ENCODE measurements at regions not wholly inside any gene's neighbourhood (a gene's known extent, or its start where the extent isn't known, plus 50 kb on each side); places are given as distances from the start of the nearest gene placed in this dataset.
"Not testable (repeated sequence)": the region's sequence is repeated elsewhere in the genome, so short reads cannot be mapped to it uniquely, and the experiment has no call there.

DNA sequence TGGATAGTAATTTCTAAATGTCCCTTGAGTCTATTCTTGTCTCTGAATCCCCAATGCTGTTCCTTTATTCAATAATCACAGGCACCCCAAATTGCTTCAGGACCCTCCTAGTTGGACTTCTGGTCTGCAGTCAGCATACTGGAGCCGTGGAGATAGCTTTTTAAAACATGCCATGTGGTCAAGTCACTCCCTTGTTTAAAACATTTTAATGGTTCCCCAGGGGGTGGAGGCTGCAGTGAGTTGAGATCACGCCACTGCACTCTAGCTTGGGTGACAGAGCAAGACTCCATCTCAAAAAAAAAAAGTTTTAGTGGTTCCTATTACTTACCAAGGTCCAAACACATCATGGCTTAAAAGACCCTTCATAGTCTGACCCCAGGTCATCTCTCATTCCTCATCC, 220.3 kb downstream of the ADAMTS15 start:
- Mint-ChIP-seq H3K36me3 (no peaks in the 10 kb centered on the region), H3K4me1 (no peaks in the 10 kb centered on the region), H3K9me3 (no peaks in the 10 kb centered on the region), H3K4me3 (no peak overlapping the region), H3K27ac (no peak overlapping the region), H3K27me3 (peaks cover 3% of the 10 kb centered on the region)
- no peak for DNase-seq
- CTCF ChIA-PET, result interaction anchor here (0.6 kb wide), 1 partner anchor 51 kb away, joined by 3 read pairs; no protein-coding TSS in a partner anchor

- H3K27ac Mint-ChIP-seq, result no peak overlapping the region
- DNase-seq, result no peak
- no peaks in the 10 kb centered on the region for H3K36me3 Mint-ChIP-seq
- no peaks in the 10 kb centered on the region for H3K9me3 Mint-ChIP-seq
- no peak overlapping the region for H3K4me3 Mint-ChIP-seq
- CTCF ChIA-PET, result no interaction called here
- no peaks in the 10 kb centered on the region for H3K4me1 Mint-ChIP-seq
- H3K27me3 Mint-ChIP-seq, result peaks cover 4% of the 10 kb centered on the region
Measured at GRCh38 chr11:130670200-130670599, 221.8 kb downstream of the ADAMTS15 start.

- Mint-ChIP-seq H3K4me3 (no peak overlapping the region), H3K27ac (no peak overlapping the region), H3K36me3 (no peaks in the 10 kb centered on the region), H3K9me3 (no peaks in the 10 kb centered on the region), H3K27me3 (peaks cover 8% of the 10 kb centered on the region), H3K4me1 (no peaks in the 10 kb centered on the region)
- no peak for DNase-seq
- CTCF ChIA-PET, result no interaction called here
Measured at GRCh38 chr11:130671801-130672700, 223.6 kb downstream of the ADAMTS15 start.

DNA sequence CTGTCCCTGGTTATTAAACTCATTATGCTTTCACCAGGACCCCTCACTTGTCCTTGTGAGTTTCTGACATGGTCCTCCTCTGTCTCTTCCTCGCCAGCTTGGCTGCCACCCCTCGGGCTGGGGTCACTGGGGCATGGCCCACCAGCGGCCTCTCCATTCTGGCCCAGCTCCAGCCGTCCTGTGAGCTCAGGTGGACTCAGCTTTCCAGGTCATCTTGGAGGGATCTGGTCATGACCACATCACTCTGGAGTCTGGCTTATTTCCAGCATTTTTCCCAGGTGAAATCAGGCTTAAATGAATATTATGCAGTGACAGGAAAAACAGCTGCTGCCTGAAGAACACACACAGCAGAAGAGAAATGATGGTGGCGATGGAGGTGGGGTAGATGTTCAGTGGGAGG, 224.5 kb downstream of the ADAMTS15 start:
- Mint-ChIP-seq H3K27ac (no peak overlapping the region), H3K4me1 (no peaks in the 10 kb centered on the region), H3K4me3 (no peak overlapping the region), H3K36me3 (no peaks in the 10 kb centered on the region), H3K27me3 (peaks cover 8% of the 10 kb centered on the region), H3K9me3 (no peaks in the 10 kb centered on the region)
- DNase-seq, result no peak
- CTCF ChIA-PET, result no interaction called here

GRCh38 chr11:130673698-130674097, 225.3 kb downstream of the ADAMTS15 start:
- DNase-seq, result no peak
- H3K36me3 Mint-ChIP-seq, result no peaks in the 10 kb centered on the region
- H3K27ac Mint-ChIP-seq, result no peak overlapping the region
- H3K27me3 Mint-ChIP-seq, result peaks cover 8% of the 10 kb centered on the region
- CTCF ChIA-PET, result no interaction called here
- H3K9me3 Mint-ChIP-seq, result peaks cover 1% of the 10 kb centered on the region
- H3K4me1 Mint-ChIP-seq, result no peaks in the 10 kb centered on the region
- no peak overlapping the region for H3K4me3 Mint-ChIP-seq

- no peak for DNase-seq
- CTCF ChIA-PET, result no interaction called here
- peaks cover 8% of the 10 kb centered on the region for H3K27me3 Mint-ChIP-seq
- peaks cover 10% of the 10 kb centered on the region for H3K9me3 Mint-ChIP-seq
- H3K36me3 Mint-ChIP-seq, result no peaks in the 10 kb centered on the region
- H3K4me1 Mint-ChIP-seq, result no peaks in the 10 kb centered on the region
- no peak overlapping the region for H3K27ac Mint-ChIP-seq
- no peak overlapping the region for H3K4me3 Mint-ChIP-seq
Measured at GRCh38 chr11:130674686-130675308, 226.4 kb downstream of the ADAMTS15 start.

DNA sequence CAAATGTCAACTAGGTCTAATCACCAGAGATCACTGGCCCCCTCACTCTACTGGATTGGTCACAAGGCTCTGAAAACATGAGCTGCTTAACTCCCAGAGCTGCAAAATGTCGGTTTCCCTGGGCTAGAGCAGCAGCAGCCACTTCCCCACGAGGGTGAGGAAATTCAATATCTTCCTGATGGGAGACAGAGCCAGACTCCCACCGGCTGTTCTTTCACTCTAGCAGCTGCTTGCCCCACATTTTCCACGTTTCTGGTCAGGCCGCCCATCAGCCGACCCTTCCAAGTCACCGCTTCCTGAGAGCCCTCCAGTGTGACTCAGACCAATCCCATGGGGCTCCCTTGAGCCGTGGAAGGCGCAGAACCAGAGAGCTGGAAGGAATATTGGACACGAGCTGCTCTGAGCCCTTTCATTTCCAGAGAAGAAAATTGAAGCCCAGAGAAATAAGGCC, 227.0 kb downstream of the ADAMTS15 start:
- H3K27me3 Mint-ChIP-seq, result peaks cover 8% of the 10 kb centered on the region
- no peak for DNase-seq
- no peak overlapping the region for H3K4me3 Mint-ChIP-seq
- H3K9me3 Mint-ChIP-seq, result peaks cover 10% of the 10 kb centered on the region
- no peak overlapping the region for H3K27ac Mint-ChIP-seq
- H3K4me1 Mint-ChIP-seq, result no peaks in the 10 kb centered on the region
- no peaks in the 10 kb centered on the region for H3K36me3 Mint-ChIP-seq
- CTCF ChIA-PET, result no interaction called here

GRCh38 chr11:130675917-130676316, 227.5 kb downstream of the ADAMTS15 start:
- DNase-seq, result no peak
- H3K9me3 Mint-ChIP-seq, result peaks cover 11% of the 10 kb centered on the region
- H3K27me3 Mint-ChIP-seq, result peaks cover 8% of the 10 kb centered on the region
- H3K27ac Mint-ChIP-seq, result no peak overlapping the region
- H3K36me3 Mint-ChIP-seq, result no peaks in the 10 kb centered on the region
- CTCF ChIA-PET, result no interaction called here
- H3K4me1 Mint-ChIP-seq, result no peaks in the 10 kb centered on the region
- H3K4me3 Mint-ChIP-seq, result no peak overlapping the region

DNA sequence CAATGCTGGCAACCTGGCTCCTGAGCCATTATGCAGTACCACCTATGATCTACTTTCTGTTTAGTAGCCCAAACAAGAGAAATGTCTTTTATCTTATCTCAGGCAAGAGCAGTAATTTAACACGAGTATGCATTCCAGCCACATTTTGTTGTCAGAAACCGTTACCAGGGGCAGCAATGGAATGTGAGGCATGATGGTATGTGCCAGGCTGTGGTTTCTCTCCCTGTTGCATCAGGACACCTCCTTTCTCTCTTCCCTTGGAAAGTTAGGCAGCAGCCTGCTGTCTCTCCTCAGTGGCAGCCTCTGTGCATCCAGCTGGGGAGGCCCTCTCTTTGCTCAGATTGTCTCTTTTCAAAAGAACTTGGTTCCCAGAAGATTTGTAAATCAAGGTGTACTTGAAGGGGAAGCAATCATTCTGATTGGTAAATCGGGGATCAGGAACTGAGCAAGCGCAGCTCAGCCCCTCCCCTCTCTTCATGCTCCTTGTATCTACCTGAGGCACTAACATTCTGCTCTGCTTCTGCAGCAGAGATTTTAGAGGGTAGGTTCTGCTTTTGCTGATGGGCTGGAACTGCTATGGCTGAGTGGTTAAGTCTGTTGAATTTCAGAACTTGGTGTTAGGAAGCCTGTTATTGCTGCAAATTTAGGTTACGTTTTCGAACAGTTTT, 229.2 kb downstream of the ADAMTS15 start:
- Mint-ChIP-seq H3K36me3 (no peaks in the 10 kb centered on the region), H3K27me3 (peaks cover 8% of the 10 kb centered on the region), H3K4me1 (no peaks in the 10 kb centered on the region), H3K9me3 (peaks cover 11% of the 10 kb centered on the region), H3K27ac (no peak overlapping the region), H3K4me3 (no peak overlapping the region)
- DNase-seq, result no peak
- CTCF ChIA-PET, result no interaction called here

GRCh38 chr11:130679247-130679646, 230.8 kb downstream of the ADAMTS15 start:
- no peak for DNase-seq
- no peak overlapping the region for H3K4me3 Mint-ChIP-seq
- peaks cover 3% of the 10 kb centered on the region for H3K27me3 Mint-ChIP-seq
- H3K27ac Mint-ChIP-seq, result no peak overlapping the region
- no peaks in the 10 kb centered on the region for H3K4me1 Mint-ChIP-seq
- peaks cover 11% of the 10 kb centered on the region for H3K9me3 Mint-ChIP-seq
- H3K36me3 Mint-ChIP-seq, result no peaks in the 10 kb centered on the region
- CTCF ChIA-PET, result no interaction called here

- H3K27ac Mint-ChIP-seq, CTCF ChIA-PET, H3K27me3 Mint-ChIP-seq, H3K4me1 Mint-ChIP-seq, H3K4me3 Mint-ChIP-seq, H3K36me3 Mint-ChIP-seq, DNase-seq: not testable (repeated sequence)
- peaks cover 11% of the 10 kb centered on the region for H3K9me3 Mint-ChIP-seq
Measured at GRCh38 chr11:130682471-130682870, 233.8 kb downstream of the SNX19 start.

- Mint-ChIP-seq H3K9me3 (no peaks in the 10 kb centered on the region), H3K27ac (no peak overlapping the region), H3K36me3 (no peaks in the 10 kb centered on the region), H3K27me3 (no peaks in the 10 kb centered on the region), H3K4me3 (no peak overlapping the region), H3K4me1 (no peaks in the 10 kb centered on the region)
- DNase-seq, result no peak
- CTCF ChIA-PET, result no interaction called here
Measured at GRCh38 chr11:130689222-130689908, 226.9 kb downstream of the SNX19 start.

- CTCF ChIA-PET, result no interaction called here
- no peaks in the 10 kb centered on the region for H3K4me1 Mint-ChIP-seq
- no peak overlapping the region for H3K27ac Mint-ChIP-seq
- DNase-seq, result no peak
- H3K27me3 Mint-ChIP-seq, result no peaks in the 10 kb centered on the region
- H3K36me3 Mint-ChIP-seq, result no peaks in the 10 kb centered on the region
- H3K9me3 Mint-ChIP-seq, result no peaks in the 10 kb centered on the region
- no peak overlapping the region for H3K4me3 Mint-ChIP-seq
Measured at GRCh38 chr11:130691581-130691980, 224.7 kb downstream of the SNX19 start.

DNA sequence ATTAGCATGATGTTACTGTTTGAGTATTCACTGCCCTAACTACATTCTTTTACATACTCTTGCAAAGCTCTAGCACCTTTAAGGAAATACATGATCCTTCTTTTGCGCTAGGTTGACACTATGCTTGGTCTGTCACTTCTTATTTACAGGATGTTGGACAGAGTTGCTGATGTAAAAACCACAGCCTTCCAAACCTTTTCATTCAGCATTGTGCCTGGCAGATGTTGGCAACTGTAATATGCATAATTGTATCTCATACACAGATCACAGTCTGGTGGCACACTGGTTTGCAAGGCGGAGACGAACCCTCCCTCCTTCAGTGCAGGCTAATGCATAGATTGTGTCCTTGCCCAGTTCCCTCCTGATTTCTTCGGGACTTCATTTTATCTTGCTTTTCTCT, 224.1 kb downstream of the SNX19 start:
- Mint-ChIP-seq H3K36me3 (no peaks in the 10 kb centered on the region), H3K4me3 (no peak overlapping the region), H3K27ac (no peak overlapping the region), H3K27me3 (no peaks in the 10 kb centered on the region), H3K4me1 (no peaks in the 10 kb centered on the region), H3K9me3 (no peaks in the 10 kb centered on the region)
- DNase-seq, result no peak
- CTCF ChIA-PET, result no interaction called here

Data from activated naive CD4-positive, alpha-beta T cell treated with anti-CD3 and anti-CD28 coated beads, Interleukin-2, amount 10 ng/mL, durations not matched to agents 7 days and 5 days (primary cell).